Activated naive CD8-positive, alpha-beta T cell treated with anti-CD3 and anti-CD28 coated beads for 36 hours (primary cell): ENCODE measurements at regions not wholly inside any gene's neighbourhood (a gene's known extent, or its start where the extent isn't known, plus 50 kb on each side); places are given as distances from the start of the nearest gene placed in this dataset.

Source experiments
- DNase-seq: peaks from one replicate; pipeline ENCODE4 v3.0.0; 2021
- H3K27ac Mint-ChIP-seq: one replicate; pipeline ENCODE4 v1.8.0; 2022; ENCODE audit warnings: mild to moderate bottlenecking, moderate library complexity, mixed read lengths
- H3K27me3 Mint-ChIP-seq: one replicate; pipeline ENCODE4 v1.8.0; 2022; ENCODE audit warnings: mild to moderate bottlenecking, mixed read lengths
- H3K36me3 Mint-ChIP-seq: one replicate; pipeline ENCODE4 v1.8.0; 2021; ENCODE audit warnings: mild to moderate bottlenecking, mixed read lengths
- H3K4me1 Mint-ChIP-seq: one replicate; pipeline ENCODE4 v1.8.0; 2021; ENCODE audit warnings: mixed read lengths
- H3K4me3 Mint-ChIP-seq: one replicate; pipeline ENCODE4 v1.8.0; 2022; ENCODE audit warnings: mild to moderate bottlenecking, moderate library complexity, mixed read lengths
- H3K9me3 Mint-ChIP-seq: one replicate; pipeline ENCODE4 v1.8.0; 2022; ENCODE audit warnings: mixed read lengths

- no peak overlapping the region for H3K27ac Mint-ChIP-seq
- H3K27me3 Mint-ChIP-seq = peaks cover 3% of the 10 kb centered on the region
- DNase-seq = no peak
- no peaks in the 10 kb centered on the region for H3K4me1 Mint-ChIP-seq
- H3K36me3 Mint-ChIP-seq = no peaks in the 10 kb centered on the region
- peaks cover 9% of the 10 kb centered on the region for H3K9me3 Mint-ChIP-seq
- no peak overlapping the region for H3K4me3 Mint-ChIP-seq
Observed at GRCh38 chr1:82542141-82542540, 741.4 kb downstream of the ADGRL2 start.

- Mint-ChIP-seq H3K4me3 (no peak overlapping the region), H3K4me1 (no peaks in the 10 kb centered on the region), H3K36me3 (no peaks in the 10 kb centered on the region), H3K9me3 (peaks cover 8% of the 10 kb centered on the region), H3K27ac (no peak overlapping the region), H3K27me3 (peaks cover 3% of the 10 kb centered on the region)
- no peak for DNase-seq
Observed at GRCh38 chr1:82540006-82540405, 739.3 kb downstream of the ADGRL2 start.

GRCh38 chr1:82538876-82539275 lies 738.1 kb downstream of the ADGRL2 start:
- no peak for DNase-seq
- H3K4me3 Mint-ChIP-seq = no peak overlapping the region
- H3K9me3 Mint-ChIP-seq = peaks cover 4% of the 10 kb centered on the region
- H3K27me3 Mint-ChIP-seq = peaks cover 3% of the 10 kb centered on the region
- H3K36me3 Mint-ChIP-seq = no peaks in the 10 kb centered on the region
- no peaks in the 10 kb centered on the region for H3K4me1 Mint-ChIP-seq
- H3K27ac Mint-ChIP-seq = no peak overlapping the region

- Mint-ChIP-seq H3K4me1 (no peaks in the 10 kb centered on the region), H3K36me3 (no peaks in the 10 kb centered on the region), H3K4me3 (no peak overlapping the region), H3K9me3 (no peaks in the 10 kb centered on the region), H3K27ac (no peak overlapping the region), H3K27me3 (no peaks in the 10 kb centered on the region)
- no peak for DNase-seq
Observed at GRCh38 chr1:82534996-82535395, 734.3 kb downstream of the ADGRL2 start.

- Mint-ChIP-seq H3K4me1 (no peaks in the 10 kb centered on the region), H3K9me3 (no peaks in the 10 kb centered on the region), H3K27me3 (no peaks in the 10 kb centered on the region), H3K36me3 (no peaks in the 10 kb centered on the region), H3K4me3 (no peak overlapping the region), H3K27ac (no peak overlapping the region)
- DNase-seq = no peak
Observed at GRCh38 chr1:82525378-82525777, 724.6 kb downstream of the ADGRL2 start.

- H3K4me1 Mint-ChIP-seq = no peaks in the 10 kb centered on the region
- no peak overlapping the region for H3K27ac Mint-ChIP-seq
- H3K4me3 Mint-ChIP-seq = no peak overlapping the region
- no peaks in the 10 kb centered on the region for H3K27me3 Mint-ChIP-seq
- no peaks in the 10 kb centered on the region for H3K9me3 Mint-ChIP-seq
- no peaks in the 10 kb centered on the region for H3K36me3 Mint-ChIP-seq
- DNase-seq = no peak
Observed at GRCh38 chr1:82520611-82521010, 719.9 kb downstream of the ADGRL2 start.

GRCh38 chr1:82517586-82517985 lies 716.9 kb downstream of the ADGRL2 start:
- Mint-ChIP-seq H3K27ac (no peak overlapping the region), H3K4me3 (no peak overlapping the region), H3K27me3 (no peaks in the 10 kb centered on the region), H3K9me3 (no peaks in the 10 kb centered on the region), H3K36me3 (no peaks in the 10 kb centered on the region), H3K4me1 (no peaks in the 10 kb centered on the region)
- no peak for DNase-seq

- DNase-seq = no peak
- H3K27me3 Mint-ChIP-seq = no peaks in the 10 kb centered on the region
- H3K27ac Mint-ChIP-seq = no peak overlapping the region
- no peaks in the 10 kb centered on the region for H3K36me3 Mint-ChIP-seq
- H3K9me3 Mint-ChIP-seq = no peaks in the 10 kb centered on the region
- H3K4me1 Mint-ChIP-seq = no peaks in the 10 kb centered on the region
- no peak overlapping the region for H3K4me3 Mint-ChIP-seq
Observed at GRCh38 chr1:82515650-82516049, 714.9 kb downstream of the ADGRL2 start.

- no peaks in the 10 kb centered on the region for H3K4me1 Mint-ChIP-seq
- no peak overlapping the region for H3K27ac Mint-ChIP-seq
- no peak for DNase-seq
- H3K27me3 Mint-ChIP-seq = no peaks in the 10 kb centered on the region
- no peaks in the 10 kb centered on the region for H3K36me3 Mint-ChIP-seq
- H3K9me3 Mint-ChIP-seq = no peaks in the 10 kb centered on the region
- H3K4me3 Mint-ChIP-seq = no peak overlapping the region
Observed at GRCh38 chr1:82511441-82511840, 710.7 kb downstream of the ADGRL2 start.

- Mint-ChIP-seq H3K4me3 (no peak overlapping the region), H3K9me3 (no peaks in the 10 kb centered on the region), H3K36me3 (no peaks in the 10 kb centered on the region), H3K4me1 (no peaks in the 10 kb centered on the region), H3K27ac (no peak overlapping the region), H3K27me3 (no peaks in the 10 kb centered on the region)
- DNase-seq = no peak
Observed at GRCh38 chr1:82510431-82510830, 709.7 kb downstream of the ADGRL2 start.

GRCh38 chr1:82507011-82507410 lies 706.3 kb downstream of the ADGRL2 start:
- H3K4me3 Mint-ChIP-seq = no peak overlapping the region
- no peaks in the 10 kb centered on the region for H3K4me1 Mint-ChIP-seq
- no peak overlapping the region for H3K27ac Mint-ChIP-seq
- no peaks in the 10 kb centered on the region for H3K36me3 Mint-ChIP-seq
- peaks cover 4% of the 10 kb centered on the region for H3K27me3 Mint-ChIP-seq
- H3K9me3 Mint-ChIP-seq = no peaks in the 10 kb centered on the region
- DNase-seq = no peak

GRCh38 chr1:82503822-82504221 lies 703.1 kb downstream of the ADGRL2 start:
- Mint-ChIP-seq H3K4me3 (no peak overlapping the region), H3K4me1 (no peaks in the 10 kb centered on the region), H3K27ac (no peak overlapping the region), H3K36me3 (no peaks in the 10 kb centered on the region), H3K9me3 (no peaks in the 10 kb centered on the region), H3K27me3 (peaks cover 7% of the 10 kb centered on the region)
- no peak for DNase-seq

GRCh38 chr1:82499022-82499421 lies 698.3 kb downstream of the ADGRL2 start:
- H3K4me1 Mint-ChIP-seq = no peaks in the 10 kb centered on the region
- H3K27me3 Mint-ChIP-seq = peaks cover 12% of the 10 kb centered on the region
- H3K4me3 Mint-ChIP-seq = no peak overlapping the region
- H3K27ac Mint-ChIP-seq = no peak overlapping the region
- DNase-seq = no peak
- H3K9me3 Mint-ChIP-seq = peaks cover 16% of the 10 kb centered on the region
- no peaks in the 10 kb centered on the region for H3K36me3 Mint-ChIP-seq

- no peak overlapping the region for H3K27ac Mint-ChIP-seq
- H3K9me3 Mint-ChIP-seq = peaks cover 16% of the 10 kb centered on the region
- no peaks in the 10 kb centered on the region for H3K4me1 Mint-ChIP-seq
- no peaks in the 10 kb centered on the region for H3K36me3 Mint-ChIP-seq
- H3K27me3 Mint-ChIP-seq = peaks cover 5% of the 10 kb centered on the region
- DNase-seq = no peak
- no peak overlapping the region for H3K4me3 Mint-ChIP-seq
Observed at GRCh38 chr1:82494117-82494516, 693.4 kb downstream of the ADGRL2 start.

GRCh38 chr1:82492159-82492558 lies 691.4 kb downstream of the ADGRL2 start:
- no peak for DNase-seq
- H3K4me1 Mint-ChIP-seq = no peaks in the 10 kb centered on the region
- peaks cover 14% of the 10 kb centered on the region for H3K9me3 Mint-ChIP-seq
- no peak overlapping the region for H3K4me3 Mint-ChIP-seq
- H3K27me3 Mint-ChIP-seq = peaks cover 5% of the 10 kb centered on the region
- H3K36me3 Mint-ChIP-seq = no peaks in the 10 kb centered on the region
- no peak overlapping the region for H3K27ac Mint-ChIP-seq

GRCh38 chr1:82491301-82492048 lies 690.7 kb downstream of the ADGRL2 start:
- H3K9me3 Mint-ChIP-seq = peaks cover 13% of the 10 kb centered on the region
- peaks cover 5% of the 10 kb centered on the region for H3K27me3 Mint-ChIP-seq
- H3K36me3 Mint-ChIP-seq = no peaks in the 10 kb centered on the region

More at GRCh38 chr1:82491301-82492048, 690.7 kb downstream of the ADGRL2 start:
- Mint-ChIP-seq H3K4me1 (no peaks in the 10 kb centered on the region), H3K4me3 (no peak overlapping the region), H3K27ac (no peak overlapping the region)
- DNase-seq = no peak
